Astrocyte of the spinal cord (primary cell): ENCODE measurements at regions not wholly inside any gene's neighbourhood (a gene's known extent, or its start where the extent isn't known, plus 50 kb on each side); places are given as distances from the start of the nearest gene placed in this dataset.
A peak's percentile ranks its signal among the peaks of the same experiment; 100 is the strongest.

Experiments
- DNase-seq: peaks from one replicate; pipeline ENCODE4 v3.0.0; 2011; ENCODE audit warnings: low read depth, low spot score
- H3K4me3 ChIP-seq: 2 replicates; pipeline ENCODE4 v1.5.1; 2011; ENCODE audit warnings: low read depth, mild to moderate bottlenecking, low read length, moderate library complexity
- CTCF ChIP-seq: IDR thresholded peaks from 2 replicates; pipeline ENCODE4 v1.5.1; 2012; ENCODE audit warnings: low read depth, mild to moderate bottlenecking, low read length, inconsistent platforms
- in situ Hi-C: cut with HindIII; loops from 2 replicates; pipeline ENCODE4 v1.10.0; 2017; ENCODE audit warnings: low sequenced_read_pairs

DNA sequence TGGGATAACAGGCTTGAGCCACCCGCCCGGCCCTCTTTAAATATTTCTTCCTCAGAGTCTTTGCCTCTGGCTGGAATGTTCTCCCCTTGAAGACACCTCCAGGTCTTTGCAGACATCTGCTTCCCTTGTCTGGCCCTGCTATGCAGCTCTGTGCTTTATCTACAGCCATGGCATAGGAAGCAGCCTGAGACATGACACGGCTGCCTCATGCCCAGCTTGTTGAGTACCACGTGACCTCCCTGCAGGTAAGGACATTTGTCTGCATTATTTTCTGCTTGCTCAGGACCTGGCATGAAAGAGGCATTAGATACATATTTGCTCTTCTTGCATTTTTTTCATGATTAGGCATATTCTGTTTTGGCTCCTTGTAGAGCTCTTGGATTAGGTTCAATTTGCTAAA, 113.8 kb upstream of the KLF6 start:
- H3K4me3 ChIP-seq, result no peak overlapping the region
- TF ChIP-seq CTCF, result no peak
- in situ Hi-C loops, result no loop called here
- no peak for DNase-seq

DNA sequence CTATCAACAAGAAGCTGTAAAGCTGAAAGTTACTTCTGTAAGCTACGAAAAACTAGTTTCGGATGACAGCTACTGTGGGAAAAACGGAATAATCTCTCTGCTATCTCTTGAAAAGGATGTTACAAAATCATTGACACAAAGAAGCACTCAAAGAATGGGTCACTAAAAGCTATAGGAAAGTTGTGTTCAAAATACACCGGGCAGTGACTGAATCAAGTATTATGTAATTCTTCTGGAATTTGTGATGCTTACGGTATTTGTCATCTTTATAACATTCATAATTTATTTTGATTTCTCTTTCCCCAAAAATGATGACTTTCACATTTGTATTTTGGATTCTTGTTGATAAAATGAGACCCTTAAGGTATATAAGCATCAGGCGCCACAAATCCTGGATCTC, 112.1 kb upstream of the KLF6 start:
- peak; percentile 59 for DNase-seq
- in situ Hi-C loops, result no loop called here
- H3K4me3 ChIP-seq, result no peak overlapping the region
- no peak for TF ChIP-seq CTCF

- DNase-seq, result no peak
- H3K4me3 ChIP-seq, result no peak overlapping the region
- TF ChIP-seq CTCF, result no peak
- in situ Hi-C loops, result no loop called here
Measured at GRCh38 chr10:3896161-3896560, 111.2 kb upstream of the KLF6 start.

DNA sequence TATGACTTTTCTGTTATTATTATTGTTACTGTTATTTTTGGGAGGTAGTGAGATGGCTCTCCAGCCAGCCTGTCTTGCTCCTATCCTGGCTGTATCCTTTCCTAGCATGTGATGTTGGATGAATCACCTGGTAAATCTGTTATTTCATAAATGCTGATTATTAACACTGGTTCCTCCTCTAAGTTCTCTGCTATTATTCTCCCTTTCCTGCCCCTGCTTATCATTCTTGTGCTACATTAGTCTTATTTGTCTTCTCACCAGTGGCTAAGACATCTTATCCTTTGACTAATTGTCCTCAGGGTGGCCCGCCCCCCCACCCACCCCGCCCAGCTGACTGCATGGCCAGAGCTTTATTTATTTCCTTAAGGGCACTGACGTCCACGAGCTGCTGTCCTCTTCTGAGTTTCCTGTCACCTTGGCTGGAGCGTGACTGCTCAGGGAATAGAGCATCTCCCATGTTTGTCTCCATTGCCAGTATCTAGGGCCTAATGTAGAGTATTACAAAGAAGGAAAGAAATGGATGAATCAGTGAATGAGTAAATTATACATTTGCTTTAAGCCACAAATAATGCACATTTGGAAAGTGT, 110.1 kb upstream of the KLF6 start:
- no peak for DNase-seq
- H3K4me3 ChIP-seq, result no peak overlapping the region
- TF ChIP-seq CTCF, result no peak
- in situ Hi-C loops, result no loop called here

GRCh38 chr10:3893901-3894563, 109.0 kb upstream of the KLF6 start:
- DNase-seq, result no peak

More at GRCh38 chr10:3893901-3894563, 109.0 kb upstream of the KLF6 start:
- no peak for TF ChIP-seq CTCF
- no peak overlapping the region for H3K4me3 ChIP-seq
- in situ Hi-C loops, result no loop called here
